Endothelial cell (in vitro differentiated cells): ENCODE measurements at regions not wholly inside any gene's neighbourhood (a gene's known extent, or its start where the extent isn't known, plus 50 kb on each side); places are given as distances from the start of the nearest gene placed in this dataset.

Source experiments
- DNase-seq: peaks from one replicate; pipeline ENCODE4 v3.0.0; 2021; ENCODE audit warnings: low spot score
- H3K27ac Mint-ChIP-seq: one replicate; pipeline ENCODE4 v1.8.0; 2021; ENCODE audit warnings: mixed read lengths, inconsistent platforms; ENCODE audit not compliant: unreplicated experiment
- H3K27me3 Mint-ChIP-seq: one replicate; pipeline ENCODE4 v1.8.0; 2021; ENCODE audit warnings: mild to moderate bottlenecking, moderate library complexity, mixed read lengths, inconsistent platforms; ENCODE audit not compliant: unreplicated experiment
- H3K36me3 Mint-ChIP-seq: one replicate; pipeline ENCODE4 v1.8.0; 2021; ENCODE audit warnings: mild to moderate bottlenecking, low read depth, mixed read lengths, inconsistent platforms; ENCODE audit not compliant: unreplicated experiment
- H3K4me1 Mint-ChIP-seq: one replicate; pipeline ENCODE4 v1.8.0; 2021; ENCODE audit warnings: mild to moderate bottlenecking, mixed read lengths, inconsistent platforms; ENCODE audit not compliant: unreplicated experiment
- H3K4me3 Mint-ChIP-seq: one replicate; pipeline ENCODE4 v1.8.0; 2021; ENCODE audit warnings: mild to moderate bottlenecking, mixed read lengths, inconsistent platforms; ENCODE audit not compliant: unreplicated experiment
- H3K9me3 Mint-ChIP-seq: one replicate; pipeline ENCODE4 v1.8.0; 2021; ENCODE audit warnings: mixed read lengths, inconsistent platforms; ENCODE audit not compliant: unreplicated experiment
- TF ChIP-seq, protein P1 (sequence below): fragments of 200-600 bp; sonication (generic); IDR thresholded peaks from one replicate; pipeline ENCODE4 v1.5.0; 2021; ENCODE audit warnings: antibody characterized with exemption; ENCODE audit not compliant: unreplicated experiment

DNA sequence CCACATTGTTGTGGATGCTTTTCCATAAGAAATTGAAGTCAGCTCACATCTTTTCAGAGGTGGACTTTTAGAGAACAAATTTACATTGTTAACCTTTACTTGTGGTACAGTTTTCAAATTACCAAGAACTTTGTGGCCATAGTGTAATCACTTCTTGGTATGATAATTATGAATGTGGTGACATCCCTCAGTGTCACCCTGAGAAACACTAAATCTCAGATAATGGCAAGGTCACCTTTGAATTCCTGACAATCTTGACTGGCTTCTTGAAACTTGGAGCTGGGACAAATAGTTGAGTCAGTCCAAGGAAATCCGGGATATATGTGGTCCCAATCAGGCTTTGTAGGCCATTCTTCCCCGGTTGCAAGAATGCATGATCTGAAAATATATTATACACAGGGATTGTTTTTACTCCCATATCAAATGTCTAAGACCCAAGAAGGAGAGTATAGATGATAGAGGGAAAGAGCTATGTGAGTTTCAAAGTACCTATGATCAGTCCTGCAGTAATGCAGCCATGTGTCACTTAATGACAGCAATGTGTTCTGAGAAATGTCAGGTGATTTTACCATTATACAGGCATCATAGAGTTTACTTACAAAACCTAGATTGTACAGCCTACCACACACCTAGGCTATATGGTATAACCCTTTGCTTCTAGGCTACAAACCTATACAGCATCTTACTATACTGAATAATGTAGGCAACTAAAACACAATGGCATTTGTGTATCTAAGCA is 120.8 kb upstream of the MTHFD1L start:
- Mint-ChIP-seq H3K4me3 (no peak overlapping the region), H3K27ac (no peak overlapping the region), H3K27me3 (peaks cover 7% of the 10 kb centered on the region), H3K36me3 (peaks cover 20% of the 10 kb centered on the region), H3K9me3 (no peaks in the 10 kb centered on the region), H3K4me1 (peaks cover 12% of the 10 kb centered on the region)
- TF ChIP-seq, protein P1, sequence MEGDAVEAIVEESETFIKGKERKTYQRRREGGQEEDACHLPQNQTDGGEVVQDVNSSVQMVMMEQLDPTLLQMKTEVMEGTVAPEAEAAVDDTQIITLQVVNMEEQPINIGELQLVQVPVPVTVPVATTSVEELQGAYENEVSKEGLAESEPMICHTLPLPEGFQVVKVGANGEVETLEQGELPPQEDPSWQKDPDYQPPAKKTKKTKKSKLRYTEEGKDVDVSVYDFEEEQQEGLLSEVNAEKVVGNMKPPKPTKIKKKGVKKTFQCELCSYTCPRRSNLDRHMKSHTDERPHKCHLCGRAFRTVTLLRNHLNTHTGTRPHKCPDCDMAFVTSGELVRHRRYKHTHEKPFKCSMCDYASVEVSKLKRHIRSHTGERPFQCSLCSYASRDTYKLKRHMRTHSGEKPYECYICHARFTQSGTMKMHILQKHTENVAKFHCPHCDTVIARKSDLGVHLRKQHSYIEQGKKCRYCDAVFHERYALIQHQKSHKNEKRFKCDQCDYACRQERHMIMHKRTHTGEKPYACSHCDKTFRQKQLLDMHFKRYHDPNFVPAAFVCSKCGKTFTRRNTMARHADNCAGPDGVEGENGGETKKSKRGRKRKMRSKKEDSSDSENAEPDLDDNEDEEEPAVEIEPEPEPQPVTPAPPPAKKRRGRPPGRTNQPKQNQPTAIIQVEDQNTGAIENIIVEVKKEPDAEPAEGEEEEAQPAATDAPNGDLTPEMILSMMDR = no peak
- DNase-seq = no peak

- H3K27ac Mint-ChIP-seq = no peak overlapping the region
- H3K4me1 Mint-ChIP-seq = peaks cover 11% of the 10 kb centered on the region
These were observed 119.6 kb upstream of the MTHFD1L start for GRCh38 chr6:150745896-150746295.

DNA sequence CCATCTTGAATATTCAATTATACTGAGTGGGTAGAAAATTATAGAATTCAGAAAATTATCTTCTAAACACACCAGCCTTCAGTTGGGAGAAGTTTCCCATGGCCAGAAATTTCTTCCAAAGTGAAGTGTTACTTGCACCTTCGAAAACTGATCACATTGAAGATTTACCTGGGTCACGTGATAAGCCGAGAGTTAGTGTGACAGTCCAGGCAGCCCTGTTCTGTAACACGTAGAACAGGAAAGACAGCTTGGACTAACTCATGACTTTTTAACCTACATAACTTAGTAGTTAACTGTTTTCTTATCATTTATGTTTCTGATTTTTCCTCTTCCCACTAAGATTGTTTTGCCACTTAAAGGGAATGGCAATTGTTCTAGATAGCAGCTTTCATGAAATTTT is 118.3 kb upstream of the MTHFD1L start:
- Mint-ChIP-seq H3K27ac (no peak overlapping the region), H3K4me1 (peaks cover 3% of the 10 kb centered on the region), H3K4me3 (no peak overlapping the region), H3K27me3 (peaks cover 5% of the 10 kb centered on the region), H3K36me3 (peaks cover 16% of the 10 kb centered on the region), H3K9me3 (no peaks in the 10 kb centered on the region)
- TF ChIP-seq, protein P1 = no peak
- DNase-seq = no peak

More at GRCh38 chr6:150745896-150746295, 119.6 kb upstream of the MTHFD1L start:
- DNase-seq = no peak
- Mint-ChIP-seq H3K9me3 (no peaks in the 10 kb centered on the region), H3K4me3 (no peak overlapping the region), H3K36me3 (peaks cover 20% of the 10 kb centered on the region), H3K27me3 (peaks cover 7% of the 10 kb centered on the region)
- TF ChIP-seq, protein P1 = no peak

DNA sequence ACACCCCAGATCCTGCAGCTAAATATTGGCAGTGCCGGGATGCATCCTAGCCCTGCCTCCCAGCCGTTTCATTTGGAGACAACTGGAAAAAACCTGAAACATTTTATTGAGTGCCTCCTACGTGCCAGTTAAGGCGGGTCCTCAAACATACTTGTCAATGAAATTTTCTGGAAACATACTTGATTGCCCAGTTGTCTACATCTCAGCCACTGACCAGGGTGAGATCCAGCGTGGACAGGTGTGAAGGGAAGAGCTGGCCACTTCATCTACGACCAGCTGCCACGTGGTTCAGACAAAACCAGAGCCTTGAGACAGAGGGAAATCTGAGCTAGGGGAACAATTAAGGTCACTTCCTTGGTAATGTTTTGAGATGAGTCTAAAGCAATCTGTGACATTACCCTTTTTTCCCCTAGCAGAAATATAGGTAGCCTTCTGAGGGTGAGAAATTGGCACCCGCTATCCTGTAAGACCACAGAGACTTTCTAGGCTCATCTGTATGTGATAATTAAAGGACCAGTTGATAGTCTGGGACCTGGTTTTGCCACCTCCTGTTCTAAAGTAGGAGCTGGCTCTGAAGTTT is 116.3 kb upstream of the MTHFD1L start:
- no peak overlapping the region for H3K27ac Mint-ChIP-seq
- H3K9me3 Mint-ChIP-seq = no peaks in the 10 kb centered on the region
- peaks cover 12% of the 10 kb centered on the region for H3K27me3 Mint-ChIP-seq
- no peak overlapping the region for H3K4me3 Mint-ChIP-seq
- H3K36me3 Mint-ChIP-seq = peaks cover 23% of the 10 kb centered on the region
- TF ChIP-seq, protein P1 = no peak
- DNase-seq = no peak
- peaks cover 13% of the 10 kb centered on the region for H3K4me1 Mint-ChIP-seq

DNA sequence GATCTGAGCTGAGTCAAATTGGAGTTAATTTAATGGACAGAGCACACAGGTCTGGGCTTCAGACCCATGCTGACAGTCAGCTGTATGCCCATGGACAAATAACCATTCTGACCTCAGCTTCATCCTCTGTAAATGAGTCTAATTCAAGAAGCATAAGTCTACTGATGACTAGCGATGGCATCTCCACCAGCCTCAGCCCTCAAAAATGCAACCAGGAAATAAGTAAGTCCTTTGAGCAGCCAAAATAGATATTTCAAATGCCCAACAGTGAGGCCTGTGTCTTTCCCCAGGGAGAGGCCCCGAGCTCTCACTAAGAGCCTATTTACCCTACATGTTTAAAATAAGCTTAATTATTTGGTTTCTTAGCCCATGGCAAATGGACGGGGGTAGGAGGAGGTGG is 114.2 kb upstream of the MTHFD1L start:
- peaks cover 25% of the 10 kb centered on the region for H3K36me3 Mint-ChIP-seq
- DNase-seq = no peak

More for the DNA sequence above, 114.2 kb upstream of the MTHFD1L start:
- Mint-ChIP-seq H3K4me1 (peaks cover 19% of the 10 kb centered on the region), H3K4me3 (no peak overlapping the region), H3K9me3 (no peaks in the 10 kb centered on the region), H3K27ac (no peak overlapping the region), H3K27me3 (peaks cover 16% of the 10 kb centered on the region)
- TF ChIP-seq, protein P1 = no peak
